Astrocyte (in vitro differentiated cells and primary cell): ENCODE measurements at regions not wholly inside any gene's neighbourhood (a gene's known extent, or its start where the extent isn't known, plus 50 kb on each side); places are given as distances from the start of the nearest gene placed in this dataset.

Source experiments
- DNase-seq: peaks from one replicate; pipeline ENCODE4 v3.0.0-alpha.2; 2010; ENCODE audit warnings: low read depth
- FAIRE-seq: peaks from 2 replicates; lab custom pipeline; 2011; peaks lifted over from hg19 to GRCh38; lab: Jason Lieb, UNC
- H2AFZ ChIP-seq: 2 replicates; pipeline ENCODE4 v1.6.0; 2012; ENCODE audit warnings: low read depth, low read length, inconsistent platforms
- H3K27ac ChIP-seq: 2 replicates; pipeline ENCODE4 v1.5.1; 2011; ENCODE audit warnings: low read depth, low read length, inconsistent platforms
- H3K27me3 ChIP-seq: 2 replicates; pipeline ENCODE4 v1.6.0; 2011; ENCODE audit warnings: low read length, inconsistent platforms; ENCODE audit not compliant: insufficient read depth
- H3K36me3 ChIP-seq: 2 replicates; pipeline ENCODE4 v1.5.1; 2011; ENCODE audit warnings: low read length, inconsistent platforms; ENCODE audit not compliant: insufficient read depth
- H3K4me1 ChIP-seq: 2 replicates; pipeline ENCODE4 v1.5.1; 2011; ENCODE audit warnings: low read length, inconsistent platforms; ENCODE audit not compliant: insufficient read depth
- H3K4me2 ChIP-seq: 2 replicates; pipeline ENCODE4 v1.6.0; 2012; ENCODE audit warnings: low read length, inconsistent platforms
- H3K4me3 ChIP-seq: 2 replicates; pipeline ENCODE4 v1.5.1; 2011; ENCODE audit warnings: low read depth, mild to moderate bottlenecking, low read length, inconsistent platforms; ENCODE audit not compliant: insufficient read depth
- H3K79me2 ChIP-seq: 2 replicates; pipeline ENCODE4 v1.6.0; 2012; ENCODE audit warnings: mild to moderate bottlenecking, low read length, inconsistent platforms; ENCODE audit not compliant: insufficient read depth
- H3K9ac ChIP-seq: 2 replicates; pipeline ENCODE4 v1.6.0; 2012; ENCODE audit warnings: mild to moderate bottlenecking, low read length, inconsistent platforms
- H3K9me3 ChIP-seq: 2 replicates; pipeline ENCODE4 v1.5.1; 2012; ENCODE audit warnings: low read depth, mild to moderate bottlenecking, low read length, inconsistent platforms; ENCODE audit not compliant: insufficient read depth
- H4K20me1 ChIP-seq: 2 replicates; pipeline ENCODE4 v1.6.0; 2012; ENCODE audit warnings: low read length, inconsistent platforms; ENCODE audit not compliant: insufficient read depth
- H3K27ac Mint-ChIP-seq: one replicate; pipeline ENCODE4 v1.8.0; 2021; ENCODE audit warnings: mild to moderate bottlenecking, mixed read lengths; ENCODE audit not compliant: unreplicated experiment
- H3K27me3 Mint-ChIP-seq: one replicate; pipeline ENCODE4 v1.8.0; 2021; ENCODE audit warnings: low read depth, mixed read lengths; ENCODE audit not compliant: unreplicated experiment
- H3K36me3 Mint-ChIP-seq: one replicate; pipeline ENCODE4 v1.8.0; 2021; ENCODE audit warnings: low read depth, mixed read lengths; ENCODE audit not compliant: unreplicated experiment
- H3K4me1 Mint-ChIP-seq: one replicate; pipeline ENCODE4 v1.8.0; 2021; ENCODE audit warnings: low read depth, mixed read lengths; ENCODE audit not compliant: unreplicated experiment
- H3K4me3 Mint-ChIP-seq: one replicate; pipeline ENCODE4 v1.8.0; 2021; ENCODE audit warnings: mild to moderate bottlenecking, moderate library complexity, mixed read lengths; ENCODE audit not compliant: unreplicated experiment
- H3K9me3 Mint-ChIP-seq: one replicate; pipeline ENCODE4 v1.8.0; 2021; ENCODE audit warnings: mild to moderate bottlenecking, mixed read lengths; ENCODE audit not compliant: unreplicated experiment
- EZH2 ChIP-seq: IDR thresholded peaks from 2 replicates; pipeline ENCODE4 v1.6.1; 2012; ENCODE audit warnings: mild to moderate bottlenecking, low read length, inconsistent platforms; ENCODE audit not compliant: insufficient read depth
- TF ChIP-seq, protein P1 (sequence below): IDR thresholded peaks from 2 replicates; pipeline ENCODE4 v1.5.1; 2011; ENCODE audit warnings: low read depth, mild to moderate bottlenecking, inconsistent platforms, low read length, moderate library complexity; ENCODE audit not compliant: insufficient read depth

DNA sequence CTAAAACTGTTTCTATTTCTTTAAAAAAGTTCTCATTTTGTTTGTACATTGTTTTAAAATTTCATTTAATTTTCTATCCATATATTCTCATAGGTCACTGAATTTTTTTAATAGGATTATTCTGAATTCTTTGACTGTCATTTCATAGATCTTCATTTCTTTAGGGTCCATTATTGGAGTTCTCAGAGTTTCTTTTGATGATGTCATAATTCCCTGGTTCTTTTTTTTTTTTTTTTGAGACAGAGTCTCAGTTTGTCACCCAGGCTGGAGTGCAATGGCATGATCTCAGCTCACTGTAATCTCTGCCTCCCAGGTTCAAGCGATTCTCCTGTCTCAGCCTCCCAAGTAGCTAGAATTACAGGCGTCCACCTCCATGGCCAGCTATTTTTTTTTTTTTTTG is 89.9 kb downstream of the DMRT2 start:
- no peak overlapping the region for H2AFZ ChIP-seq
- H3K4me1 ChIP-seq, result no peaks in the 10 kb centered on the region
- no peaks in the 10 kb centered on the region for H3K36me3 ChIP-seq
- H3K36me3 Mint-ChIP-seq, result no peaks in the 10 kb centered on the region
- TF ChIP-seq EZH2, result no peak
- TF ChIP-seq, protein P1, sequence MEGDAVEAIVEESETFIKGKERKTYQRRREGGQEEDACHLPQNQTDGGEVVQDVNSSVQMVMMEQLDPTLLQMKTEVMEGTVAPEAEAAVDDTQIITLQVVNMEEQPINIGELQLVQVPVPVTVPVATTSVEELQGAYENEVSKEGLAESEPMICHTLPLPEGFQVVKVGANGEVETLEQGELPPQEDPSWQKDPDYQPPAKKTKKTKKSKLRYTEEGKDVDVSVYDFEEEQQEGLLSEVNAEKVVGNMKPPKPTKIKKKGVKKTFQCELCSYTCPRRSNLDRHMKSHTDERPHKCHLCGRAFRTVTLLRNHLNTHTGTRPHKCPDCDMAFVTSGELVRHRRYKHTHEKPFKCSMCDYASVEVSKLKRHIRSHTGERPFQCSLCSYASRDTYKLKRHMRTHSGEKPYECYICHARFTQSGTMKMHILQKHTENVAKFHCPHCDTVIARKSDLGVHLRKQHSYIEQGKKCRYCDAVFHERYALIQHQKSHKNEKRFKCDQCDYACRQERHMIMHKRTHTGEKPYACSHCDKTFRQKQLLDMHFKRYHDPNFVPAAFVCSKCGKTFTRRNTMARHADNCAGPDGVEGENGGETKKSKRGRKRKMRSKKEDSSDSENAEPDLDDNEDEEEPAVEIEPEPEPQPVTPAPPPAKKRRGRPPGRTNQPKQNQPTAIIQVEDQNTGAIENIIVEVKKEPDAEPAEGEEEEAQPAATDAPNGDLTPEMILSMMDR, result no peak
- H3K9me3 ChIP-seq, result peaks cover 5% of the 10 kb centered on the region
- H3K4me1 Mint-ChIP-seq, result no peaks in the 10 kb centered on the region
- H3K27ac ChIP-seq, result no peak overlapping the region
- no peaks in the 10 kb centered on the region for H3K27me3 ChIP-seq
- peaks cover 2% of the 10 kb centered on the region for H3K27me3 Mint-ChIP-seq
- H3K27ac Mint-ChIP-seq, result no peak overlapping the region
- H3K9ac ChIP-seq, result no peak overlapping the region
- H3K4me3 ChIP-seq, result no peak overlapping the region
- H3K4me3 Mint-ChIP-seq, result no peak overlapping the region
- no peaks in the 10 kb centered on the region for H3K79me2 ChIP-seq
- H3K9me3 Mint-ChIP-seq, result peaks cover 21% of the 10 kb centered on the region
- H3K4me2 ChIP-seq, result no peak overlapping the region
- no peaks in the 10 kb centered on the region for H4K20me1 ChIP-seq
- no peak for FAIRE-seq
- no peak for DNase-seq

DNA sequence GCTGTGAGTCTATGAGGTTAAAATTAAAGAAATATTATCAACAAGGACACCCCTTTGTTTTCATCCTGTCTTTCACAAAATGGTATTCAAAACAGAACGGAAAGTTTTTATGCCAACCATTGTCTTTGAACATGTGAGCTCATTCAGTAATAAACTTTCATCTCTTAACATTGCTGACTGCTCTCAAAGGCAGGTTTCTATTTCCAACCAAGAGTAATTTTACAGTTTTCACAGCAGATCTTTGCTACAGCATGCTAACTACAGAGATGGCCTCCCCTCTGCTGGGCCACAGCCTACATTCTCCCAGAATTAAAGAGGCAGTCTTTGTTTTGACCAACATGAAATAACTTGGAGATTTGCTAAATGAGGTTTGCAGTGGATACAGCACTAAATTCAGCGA is 101.5 kb downstream of the DMRT2 start:
- Histone ChIP-seq H3K27me3 (no peaks in the 10 kb centered on the region), H3K36me3 (no peaks in the 10 kb centered on the region), H3K9ac (no peak overlapping the region), H3K4me2 (no peak overlapping the region), H3K79me2 (no peaks in the 10 kb centered on the region), H2AFZ (no peak overlapping the region), H3K27ac (no peak overlapping the region), H4K20me1 (no peaks in the 10 kb centered on the region), H3K4me3 (no peak overlapping the region), H3K4me1 (no peaks in the 10 kb centered on the region), H3K9me3 (no peaks in the 10 kb centered on the region)
- H3K27ac Mint-ChIP-seq, result no peak overlapping the region
- H3K4me1 Mint-ChIP-seq, result no peaks in the 10 kb centered on the region
- FAIRE-seq, result no peak
- H3K9me3 Mint-ChIP-seq, result peaks cover 9% of the 10 kb centered on the region
- H3K4me3 Mint-ChIP-seq, result no peak overlapping the region
- no peak for TF ChIP-seq EZH2
- H3K27me3 Mint-ChIP-seq, result no peaks in the 10 kb centered on the region
- no peaks in the 10 kb centered on the region for H3K36me3 Mint-ChIP-seq
- no peak for DNase-seq

DNA sequence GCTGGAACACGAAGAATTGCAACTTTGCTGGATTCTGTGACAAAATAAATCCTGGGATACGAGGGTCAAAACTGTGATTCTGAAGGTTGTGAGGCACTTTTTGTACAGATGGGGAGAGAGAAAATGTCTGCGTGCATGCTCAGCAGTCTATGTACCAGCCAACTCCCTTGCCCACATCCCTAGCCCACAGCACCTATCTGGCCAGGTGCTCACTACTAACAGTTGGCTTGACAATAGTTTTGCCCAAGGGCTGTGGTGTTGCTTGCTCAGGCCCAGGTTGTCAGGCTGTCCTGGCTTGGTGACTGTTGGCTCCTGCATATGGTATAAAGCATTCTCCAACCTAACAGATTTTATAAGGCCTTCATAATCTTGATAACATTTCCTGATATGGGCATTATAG is 102.0 kb downstream of the DMRT2 start:
- Histone ChIP-seq H3K4me2 (no peak overlapping the region), H3K27me3 (no peaks in the 10 kb centered on the region), H3K9me3 (no peaks in the 10 kb centered on the region), H2AFZ (no peak overlapping the region), H3K36me3 (no peaks in the 10 kb centered on the region), H4K20me1 (no peaks in the 10 kb centered on the region), H3K79me2 (no peaks in the 10 kb centered on the region), H3K4me1 (no peaks in the 10 kb centered on the region), H3K9ac (no peak overlapping the region), H3K4me3 (no peak overlapping the region), H3K27ac (no peak overlapping the region)
- Mint-ChIP-seq H3K36me3 (no peaks in the 10 kb centered on the region), H3K27me3 (no peaks in the 10 kb centered on the region), H3K9me3 (peaks cover 9% of the 10 kb centered on the region), H3K4me3 (no peak overlapping the region), H3K4me1 (no peaks in the 10 kb centered on the region), H3K27ac (no peak overlapping the region)
- FAIRE-seq, result no peak
- no peak for DNase-seq
- TF ChIP-seq, protein P1, result no peak
- no peak for TF ChIP-seq EZH2
